Fibroblast of skin of scalp (primary cell): ENCODE measurements at regions not wholly inside any gene's neighbourhood (a gene's known extent, or its start where the extent isn't known, plus 50 kb on each side); places are given as distances from the start of the nearest gene placed in this dataset.
A peak's percentile ranks its signal among the peaks of the same experiment; 100 is the strongest.

Source experiments
- DNase-seq: peaks from one replicate; pipeline ENCODE4 v3.0.0-alpha.2; 2013

DNA sequence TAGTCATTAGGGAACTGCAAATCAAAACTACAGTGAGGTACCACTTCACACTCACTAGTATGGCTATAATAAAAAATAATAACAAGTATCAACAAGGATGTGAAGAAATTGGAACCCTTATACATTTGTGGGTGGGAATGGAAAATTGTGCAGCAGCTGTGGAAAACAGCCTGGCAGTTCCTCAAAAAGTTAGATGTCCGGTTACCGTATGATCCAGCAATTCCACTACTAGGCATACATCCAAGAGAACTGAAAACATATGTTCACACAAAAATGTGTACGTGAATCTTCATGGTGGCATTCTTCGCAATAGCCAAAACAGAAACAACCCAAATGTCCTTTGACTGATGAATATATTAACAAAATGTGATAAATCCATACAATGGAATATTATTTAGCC is 187.9 kb upstream of the LYSMD4 start:
- peak; percentile 11 for DNase-seq

DNA sequence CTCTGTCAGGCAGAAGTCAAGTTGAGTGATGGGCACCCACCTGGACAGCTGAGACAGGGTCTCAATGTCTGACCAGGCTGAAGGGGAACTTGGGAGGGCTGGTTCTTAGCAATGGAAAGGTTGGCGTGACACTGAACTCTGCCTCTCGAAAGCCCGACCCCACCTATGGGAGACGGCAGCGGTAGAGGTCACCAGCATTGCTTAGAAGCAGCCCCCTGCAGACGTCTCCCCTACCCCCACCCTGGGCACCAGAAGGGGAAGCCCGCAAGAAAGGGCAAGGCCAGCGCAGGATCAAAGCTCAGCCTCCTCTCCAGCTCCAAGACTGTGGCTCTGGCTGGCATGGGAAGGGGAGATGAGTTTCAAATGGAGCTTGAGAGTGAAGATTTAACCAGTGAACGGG is 184.8 kb upstream of the LYSMD4 start:
- DNase-seq, result no peak

DNA sequence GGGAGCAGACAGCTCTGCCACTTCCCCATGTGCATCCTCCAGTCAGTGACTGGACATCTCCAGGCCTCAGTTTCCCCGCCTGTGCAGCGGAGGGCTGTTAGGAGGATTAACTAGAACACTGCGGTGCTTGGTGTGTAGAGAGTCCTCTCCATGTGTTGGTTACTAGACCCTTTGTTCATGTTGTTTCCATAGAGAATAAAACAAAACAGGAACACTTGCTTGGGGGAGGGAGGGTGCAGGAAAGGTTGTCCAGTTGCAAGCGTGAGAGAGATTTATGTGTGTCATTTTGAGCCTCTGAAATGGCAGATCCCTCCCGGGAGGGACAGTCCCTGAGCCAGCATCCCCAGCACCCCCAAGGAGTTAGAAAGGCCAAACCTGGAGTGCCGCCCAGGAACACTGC is 184.0 kb upstream of the LYSMD4 start:
- DNase-seq, result no peak

DNA sequence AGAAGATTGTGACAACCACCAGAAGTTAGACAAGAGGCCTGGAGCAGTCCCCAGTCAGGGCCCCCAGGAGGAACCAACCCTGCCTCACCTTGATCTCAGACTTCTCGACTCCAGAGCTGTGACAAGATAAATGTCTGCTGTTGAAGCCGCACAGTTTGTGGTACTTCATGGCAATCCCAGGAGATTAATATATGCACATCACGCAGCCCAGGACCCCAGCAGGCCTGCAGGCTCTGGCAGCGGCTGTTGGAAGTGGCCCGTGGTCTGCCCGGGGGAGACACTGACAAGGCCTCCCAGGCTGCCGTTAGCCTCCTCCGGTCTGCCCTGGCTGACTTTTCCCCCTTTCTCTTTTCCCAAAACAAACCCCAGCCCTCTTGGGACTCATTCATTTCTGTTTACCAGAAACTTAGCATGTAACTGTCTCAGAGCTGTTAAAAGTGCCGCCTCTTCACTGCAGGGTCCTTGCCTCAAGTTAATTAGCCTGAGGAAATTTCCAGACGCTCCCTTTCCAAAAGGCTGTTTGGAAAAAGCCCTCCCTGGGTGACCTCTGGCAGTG is 183.5 kb upstream of the LYSMD4 start:
- no peak for DNase-seq

DNA sequence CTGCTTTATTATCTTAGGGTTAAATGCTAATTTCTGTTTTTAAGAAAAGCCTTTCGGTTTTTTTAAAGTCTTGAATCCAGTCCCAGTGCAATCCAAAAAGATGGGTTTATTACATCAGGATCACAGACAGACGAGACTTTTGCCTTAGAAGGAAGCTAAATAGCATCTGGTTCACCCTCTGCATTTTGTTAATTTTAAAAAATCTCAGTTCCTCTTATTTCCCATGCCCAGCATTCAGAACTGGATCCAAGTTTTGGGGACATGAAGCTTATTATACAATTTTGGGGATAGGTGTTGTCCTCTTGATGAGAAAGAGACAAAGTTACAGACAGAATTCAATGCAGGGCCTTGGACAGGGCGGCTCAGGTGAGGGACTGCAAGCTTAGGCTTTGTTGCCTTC is 181.5 kb upstream of the LYSMD4 start:
- no peak for DNase-seq

DNA sequence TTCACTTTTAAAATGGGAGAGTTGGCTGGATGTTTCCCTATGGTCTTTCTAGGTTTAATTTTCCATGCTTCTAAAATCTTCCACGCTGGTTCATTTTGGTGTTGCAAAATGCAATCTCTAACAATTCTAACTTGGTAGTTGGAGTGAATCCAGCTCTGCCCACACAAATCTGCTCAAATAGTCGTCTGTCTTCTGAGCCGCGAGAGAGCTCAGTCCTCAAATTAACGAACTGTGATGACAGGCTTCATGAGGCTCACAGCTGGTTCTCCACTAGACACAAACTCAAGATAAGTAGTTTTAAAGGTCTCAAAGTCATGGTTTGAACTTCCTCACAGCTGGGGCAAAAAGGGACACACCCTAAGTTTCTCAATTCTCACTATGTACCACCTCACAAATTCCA is 178.6 kb upstream of the LYSMD4 start:
- DNase-seq, result peak; percentile 1

DNA sequence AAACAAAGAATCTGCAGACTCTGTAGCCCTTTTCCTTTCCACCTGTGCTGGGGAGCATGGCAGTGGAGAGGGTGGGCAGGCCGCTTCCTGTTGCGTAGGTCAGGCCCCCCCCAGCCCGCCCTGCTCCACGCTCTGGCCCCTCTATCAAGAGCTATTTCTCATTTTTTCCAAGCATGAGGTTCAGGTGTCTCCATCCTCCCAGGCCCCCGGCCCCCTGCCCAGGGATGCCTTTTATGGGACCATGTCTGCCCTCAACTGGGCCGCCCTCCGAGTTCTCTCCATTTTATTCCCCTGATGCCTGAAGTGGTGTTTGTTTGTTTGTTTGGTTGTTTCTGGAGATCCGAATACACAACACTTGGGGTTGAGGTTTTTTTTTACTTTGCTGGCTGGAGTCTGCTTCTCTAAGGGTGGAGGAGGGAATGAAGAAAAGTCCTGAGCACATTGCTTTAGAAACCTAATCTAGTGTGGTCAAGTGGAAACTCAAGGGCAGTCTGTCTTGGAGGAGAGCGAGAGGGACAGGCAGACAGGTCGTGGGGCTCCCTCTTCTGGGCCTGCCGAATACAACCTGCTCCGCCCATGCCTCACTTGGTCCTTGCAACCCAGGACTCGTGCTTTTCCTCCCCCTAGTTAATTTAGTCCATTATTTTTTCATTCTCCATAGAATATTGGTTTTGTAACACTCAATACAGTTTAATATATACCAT is 176.5 kb upstream of the LYSMD4 start:
- DNase-seq, result peak; percentile 1

DNA sequence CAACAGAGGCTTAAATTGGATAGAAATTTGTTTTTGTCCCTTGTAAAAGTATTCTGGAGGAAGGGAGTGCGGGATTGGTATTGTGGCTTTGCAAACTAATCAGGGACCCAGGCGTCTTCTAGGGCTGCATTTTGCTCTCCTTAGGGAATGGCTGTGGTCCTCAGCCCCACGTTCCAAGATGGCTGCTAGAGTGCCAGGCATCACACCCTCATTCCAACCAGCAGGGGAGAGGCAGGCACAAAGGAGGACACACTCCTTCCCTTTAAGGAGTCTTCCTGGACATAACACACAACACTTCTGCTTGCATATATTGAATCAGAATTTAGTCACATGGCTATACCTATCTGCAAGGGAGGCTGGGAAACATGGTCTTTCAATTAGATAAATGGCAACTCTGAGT is 174.5 kb upstream of the LYSMD4 start:
- no peak for DNase-seq

DNA sequence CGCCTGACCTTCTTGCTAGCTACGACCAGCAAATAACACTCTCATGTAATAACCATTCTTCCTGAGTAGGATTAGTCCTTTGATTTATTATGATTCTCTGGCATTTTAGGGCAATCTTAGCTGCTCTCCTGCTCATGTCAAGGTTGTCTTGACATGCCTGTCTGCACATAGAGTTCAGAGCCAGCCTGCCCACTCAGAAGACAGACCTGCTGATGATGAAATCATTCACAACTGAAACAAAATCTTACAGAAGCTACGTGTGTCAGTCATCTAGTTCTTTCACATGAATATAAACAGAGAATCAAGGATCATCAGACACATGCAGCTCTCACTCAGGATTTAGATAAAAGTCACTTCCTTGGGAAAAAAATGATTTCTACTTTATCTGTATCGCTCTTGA is 173.6 kb upstream of the LYSMD4 start:
- DNase-seq, result no peak

DNA sequence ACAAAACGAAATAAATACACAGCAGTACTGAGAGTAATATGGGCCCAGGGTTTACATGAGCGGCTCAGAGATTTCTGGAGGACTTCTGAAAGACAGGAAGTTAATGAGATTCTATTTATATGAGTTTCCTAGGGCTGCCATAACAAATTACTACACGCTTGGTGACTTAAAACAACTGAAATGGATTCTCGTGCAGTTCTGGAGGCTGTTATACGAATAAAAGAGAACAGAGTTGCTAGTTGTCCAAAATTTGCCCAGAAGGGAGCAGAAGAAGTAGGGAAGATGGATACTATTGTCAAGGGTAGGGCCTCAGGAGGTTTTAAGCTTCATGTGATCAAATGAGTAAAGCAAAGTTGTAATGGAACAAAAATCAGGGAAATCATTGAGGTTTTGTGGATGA is 173.1 kb upstream of the LYSMD4 start:
- no peak for DNase-seq

DNA sequence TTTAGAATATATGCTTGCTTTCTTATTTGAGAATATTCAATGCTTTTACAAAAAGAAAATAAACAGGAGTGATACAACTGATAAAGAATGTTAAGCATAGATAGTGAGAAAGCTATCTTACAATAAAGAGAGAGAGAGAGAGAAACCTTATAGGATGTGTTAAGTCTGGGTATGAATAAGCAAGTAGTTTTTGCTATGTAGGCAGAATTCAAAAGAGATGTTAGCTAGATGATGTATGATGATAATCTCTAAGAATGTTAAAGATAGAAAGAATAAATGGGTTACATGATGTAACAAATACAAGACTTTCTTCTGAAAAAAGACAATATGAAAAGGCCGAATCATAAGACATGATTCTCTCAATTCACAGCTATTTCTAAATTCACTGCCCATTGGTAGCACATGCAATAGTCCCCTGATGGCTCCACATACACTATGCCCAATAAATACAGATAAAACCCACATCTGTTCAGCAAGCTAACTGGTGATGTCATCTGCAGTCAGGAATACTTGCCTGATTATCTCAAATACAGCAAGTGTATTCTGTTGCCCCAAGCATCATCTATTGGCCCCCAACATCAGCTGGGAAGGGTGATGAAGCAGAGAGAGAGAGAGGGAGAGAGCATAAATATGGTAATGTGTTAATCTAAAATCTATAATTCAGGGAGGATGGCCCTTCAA is 169.2 kb upstream of the LYSMD4 start:
- no peak for DNase-seq

DNA sequence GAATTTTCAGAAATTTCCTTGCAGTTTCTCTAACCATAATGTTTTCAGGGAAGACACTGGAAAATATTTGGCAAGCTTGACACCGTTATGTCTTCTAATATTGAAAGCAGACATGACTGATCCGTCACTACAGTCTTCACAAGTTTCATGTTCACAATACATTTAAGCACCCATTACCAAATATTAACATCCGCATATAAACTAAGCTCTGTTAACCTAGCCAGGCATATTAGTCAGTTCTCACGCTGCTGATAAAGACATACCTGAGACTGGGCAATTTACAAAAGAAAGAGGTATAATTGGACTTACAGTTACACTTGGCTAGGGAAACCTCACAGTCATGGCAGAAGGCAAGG is 162.7 kb upstream of the LYSMD4 start:
- no peak for DNase-seq

DNA sequence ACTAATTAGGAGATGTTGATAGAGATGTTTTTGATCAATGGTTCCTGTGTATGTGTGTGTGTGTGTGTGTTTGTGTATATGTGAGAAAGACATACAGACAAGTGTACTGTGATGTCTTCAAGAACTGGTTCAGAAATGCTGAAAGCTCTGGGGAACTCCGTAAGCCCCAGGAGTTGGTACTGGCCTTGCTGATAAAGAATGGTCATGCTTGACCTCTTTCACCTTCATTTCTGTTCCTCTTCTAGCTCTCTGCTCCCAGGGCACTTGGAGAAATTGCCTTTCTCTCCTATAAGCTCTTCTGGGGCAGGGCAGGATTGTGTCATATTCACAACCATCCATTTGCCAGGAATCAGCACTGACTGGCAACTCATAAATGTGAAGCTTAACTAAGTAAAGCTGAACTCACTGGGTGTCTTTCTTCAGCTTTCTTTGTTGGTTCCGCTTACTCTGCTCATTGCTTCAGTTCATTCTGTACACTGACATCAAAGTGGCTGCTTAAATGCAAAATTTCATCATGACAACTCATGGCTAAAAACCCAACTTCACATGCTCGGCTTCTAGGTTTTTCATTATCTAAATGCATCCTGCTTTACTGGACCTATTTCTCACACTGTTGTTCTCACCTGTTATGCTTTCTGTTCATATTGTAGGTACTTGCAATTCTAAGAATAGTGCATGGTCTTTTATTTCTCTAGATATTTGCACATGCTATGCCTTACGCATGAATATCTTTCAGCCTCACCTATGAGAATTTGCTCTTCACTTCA is 162.1 kb upstream of the LYSMD4 start:
- DNase-seq, result no peak

DNA sequence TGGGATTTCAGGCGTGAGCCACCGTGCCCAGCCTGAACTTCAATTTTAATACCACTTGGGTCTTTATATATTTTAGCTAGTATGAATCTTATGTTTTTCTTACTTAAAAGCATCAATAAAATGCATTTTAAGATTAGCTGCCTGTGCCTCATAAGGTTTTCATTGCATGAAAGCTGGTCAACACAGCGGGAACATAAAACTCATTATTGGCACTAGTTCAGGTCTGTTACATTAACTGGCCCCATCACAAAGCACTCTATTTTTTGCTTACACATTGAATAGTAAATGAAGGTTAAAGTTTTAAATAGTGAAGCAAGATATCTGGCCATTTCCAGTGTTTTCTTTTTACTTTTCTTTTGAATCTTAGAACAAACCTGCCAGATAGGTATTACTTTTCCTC is 145.6 kb upstream of the LYSMD4 start:
- DNase-seq, result no peak

DNA sequence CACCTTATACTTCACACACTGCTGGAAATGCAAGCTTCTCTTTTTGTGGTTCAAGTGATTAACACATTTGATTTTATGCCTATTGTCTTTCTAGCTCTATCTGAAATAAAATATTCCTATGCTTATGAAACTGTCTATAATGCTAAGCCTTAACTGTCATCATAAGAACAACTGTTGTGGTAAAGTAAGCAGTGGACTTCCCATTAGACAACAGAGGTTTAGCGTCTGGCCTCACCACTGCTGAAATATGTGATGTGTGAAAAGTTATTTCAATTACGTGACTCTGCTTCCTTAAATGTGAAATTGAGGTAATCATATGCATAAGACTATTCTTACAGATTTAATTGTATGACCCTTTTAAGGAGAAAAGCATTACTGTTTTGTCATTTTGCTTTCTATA is 140.2 kb upstream of the LYSMD4 start:
- DNase-seq, result no peak

DNA sequence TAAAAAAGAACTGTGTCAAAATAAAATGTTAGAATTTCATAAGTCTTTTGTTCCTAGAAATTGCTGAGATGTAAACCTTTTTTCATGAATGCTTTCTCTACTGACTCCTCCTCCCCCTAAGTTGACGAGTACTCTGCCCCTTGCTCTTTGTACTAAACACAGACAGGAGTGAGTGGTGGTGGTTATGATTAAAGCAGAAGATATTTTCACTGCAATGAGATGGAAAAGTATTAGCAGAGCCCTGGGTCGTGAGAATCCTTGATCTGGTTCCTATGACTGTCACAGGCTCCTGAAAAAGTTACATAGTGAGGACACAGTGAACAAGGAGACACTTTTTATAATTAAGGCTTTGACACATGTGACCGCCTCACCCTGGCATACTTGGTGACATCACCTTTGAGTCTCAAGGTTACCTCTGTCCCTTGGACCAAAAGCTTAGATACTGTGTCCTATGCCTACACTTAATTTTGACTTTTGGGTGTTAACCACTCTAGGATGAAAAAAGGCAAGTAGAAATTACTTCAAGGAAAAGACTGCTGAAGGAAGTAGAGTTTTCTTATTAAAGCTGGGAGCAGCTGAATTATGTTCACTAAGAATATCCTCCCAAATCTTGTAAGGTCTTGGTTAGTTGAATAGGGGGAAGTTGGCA is 130.4 kb upstream of the LYSMD4 start:
- DNase-seq, result no peak

DNA sequence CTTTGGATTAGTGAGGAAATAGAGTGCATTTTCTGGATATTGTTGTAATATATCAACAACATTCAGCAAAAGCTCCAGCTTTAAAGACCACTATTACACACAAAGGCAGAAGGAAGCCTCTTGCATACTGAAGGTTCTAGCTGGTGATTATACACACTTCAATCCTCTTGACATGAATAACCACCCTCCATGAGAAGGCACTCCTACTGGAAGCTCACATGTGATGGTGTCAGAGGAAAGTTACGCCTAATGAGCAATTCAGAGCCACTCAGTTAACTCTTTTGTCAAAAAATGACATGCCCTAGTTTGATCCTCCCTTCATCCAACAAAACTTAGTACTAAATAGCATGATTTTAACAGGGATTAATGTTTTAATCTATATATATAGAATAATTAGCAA is 124.6 kb upstream of the LYSMD4 start:
- no peak for DNase-seq

DNA sequence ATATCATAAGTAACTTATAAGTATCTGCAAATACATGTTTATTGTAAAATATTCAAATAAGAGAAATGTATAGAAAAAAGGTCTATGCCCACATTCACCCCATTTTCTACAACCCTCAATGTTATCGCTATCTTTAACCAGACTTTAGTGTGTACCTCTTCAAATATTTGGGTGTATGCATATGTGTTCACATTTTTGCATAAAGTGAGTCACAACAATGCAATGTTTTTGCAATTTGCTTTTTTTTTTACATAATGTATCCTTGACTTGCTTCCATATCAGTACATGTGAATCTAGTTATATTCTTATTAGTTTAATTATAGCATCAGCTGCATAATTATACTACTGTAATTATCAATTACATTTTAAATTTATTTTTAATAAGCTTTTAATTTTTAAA is 117.3 kb upstream of the LYSMD4 start:
- no peak for DNase-seq

DNA sequence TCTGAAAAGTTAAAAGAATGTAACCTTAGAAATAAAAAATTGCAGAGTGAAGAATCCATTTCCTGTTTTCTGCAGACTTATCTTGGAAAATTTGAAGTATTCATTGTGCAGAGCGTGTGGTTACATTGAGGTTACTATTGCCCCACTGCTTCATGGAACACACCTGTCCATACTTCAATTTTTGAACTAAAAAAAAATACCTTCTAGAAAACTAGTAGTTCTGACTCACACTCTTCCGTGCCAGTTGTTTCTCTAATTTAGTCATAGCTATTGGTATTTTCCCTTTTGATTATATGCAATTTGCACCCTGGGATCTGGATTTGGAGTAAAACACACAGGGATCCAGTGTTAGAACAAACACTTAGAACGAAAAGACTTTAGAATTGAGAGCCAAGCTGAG is 111.8 kb upstream of the LYSMD4 start:
- no peak for DNase-seq

DNA sequence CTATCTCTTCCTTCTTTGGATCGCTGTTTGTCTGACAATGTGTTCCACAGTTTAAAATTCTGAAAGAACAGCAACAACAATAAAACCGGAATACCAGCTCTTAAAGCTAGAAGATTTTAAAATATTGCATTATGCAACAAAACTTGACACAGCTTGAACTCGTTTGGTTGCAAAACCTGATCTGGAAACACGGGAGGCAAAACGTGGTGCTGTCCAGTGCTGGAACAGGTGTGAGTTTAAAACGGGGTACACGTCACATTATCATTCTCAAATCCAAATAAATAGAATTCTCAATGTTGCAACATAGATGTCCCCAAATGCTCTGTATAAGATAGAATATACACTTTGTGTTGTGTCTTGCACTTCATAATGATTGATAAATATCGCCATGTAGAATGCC is 110.9 kb upstream of the LYSMD4 start:
- no peak for DNase-seq

DNA sequence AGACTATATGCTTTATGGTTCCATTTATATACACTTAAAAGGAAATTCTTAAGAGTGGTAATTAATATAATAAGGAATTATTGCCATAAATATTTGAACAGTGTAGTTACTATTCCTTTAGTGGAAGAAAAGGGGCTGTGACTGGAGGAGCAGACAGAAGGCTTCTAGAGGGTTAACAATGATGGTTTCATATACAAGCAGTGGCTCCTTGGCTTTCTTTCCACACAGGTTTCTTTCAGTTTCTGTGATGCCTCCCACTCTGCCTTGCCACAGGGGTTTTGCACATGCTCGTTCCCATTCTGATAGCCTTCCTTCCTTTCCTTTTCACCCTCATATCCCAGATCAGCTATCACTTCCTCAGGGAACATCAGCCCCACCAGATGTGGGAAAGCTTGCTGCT is 108.8 kb upstream of the LYSMD4 start:
- DNase-seq, result no peak

DNA sequence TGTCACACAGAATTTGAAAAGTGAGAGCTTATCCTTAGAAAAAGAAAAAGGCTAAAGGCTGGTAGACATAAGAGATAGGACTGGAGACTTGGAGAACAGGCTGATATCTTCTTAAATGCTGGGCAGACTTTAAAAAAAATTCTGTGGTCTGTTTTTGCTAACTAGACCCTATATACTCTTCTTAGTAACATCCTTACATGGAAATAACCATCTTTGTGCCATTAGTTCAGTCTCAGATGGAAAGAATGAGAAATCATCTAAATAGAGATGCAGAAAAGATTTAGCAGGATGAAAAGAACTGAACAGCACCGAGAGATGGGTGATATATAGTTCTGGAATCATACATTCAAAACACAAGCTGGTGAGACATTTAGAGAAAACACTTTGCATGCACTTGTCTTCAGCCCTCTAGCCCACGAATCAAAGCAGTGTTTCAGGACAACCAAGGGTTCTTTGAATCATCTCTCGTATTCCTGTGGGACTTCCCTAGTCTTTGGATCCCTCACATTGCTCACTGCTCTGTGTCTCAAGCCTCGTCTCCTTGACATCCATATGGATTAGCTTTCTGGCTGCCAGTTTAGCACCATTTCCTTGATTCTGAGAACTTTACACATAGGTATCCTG is 93.0 kb upstream of the LYSMD4 start:
- DNase-seq, result no peak

DNA sequence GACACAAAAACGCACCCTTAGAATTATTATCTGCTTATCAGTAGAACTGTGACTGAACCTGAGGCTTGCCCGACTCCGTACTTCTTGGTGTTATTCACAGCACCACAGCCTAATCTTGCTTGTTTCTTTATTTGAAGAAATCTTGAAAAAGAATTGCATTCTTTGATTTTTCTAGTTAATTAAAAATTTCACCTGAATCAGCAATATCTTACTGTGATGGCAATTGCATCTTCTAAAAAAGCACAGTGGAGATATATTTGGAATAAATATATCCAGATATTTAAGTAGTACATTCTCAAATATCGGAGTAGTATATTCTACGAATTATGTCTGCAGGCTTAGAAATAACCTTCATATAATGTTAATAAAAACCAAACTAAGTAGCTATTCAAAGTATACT is 90.1 kb upstream of the LYSMD4 start:
- DNase-seq, result no peak
